Upper lobe of left lung (tissue), 4 donors: ENCODE measurements at regions not wholly inside any gene's neighbourhood (a gene's known extent, or its start where the extent isn't known, plus 50 kb on each side); places are given as distances from the start of the nearest gene placed in this dataset.

Experiments
- EP300 ChIP-seq, 4 donors: sonication (generic); formaldehyde crosslinking; IDR thresholded peaks; one replicate each; pipeline ENCODE4 v1.5.1; 2017; ENCODE audit warnings: antibody characterized with exemption in 4 of 4, control low read depth in 2 of 4
- POLR2A ChIP-seq, 4 donors: fragments of 450-650 bp; IDR thresholded peaks; one replicate each; pipeline ENCODE4 v1.5.1; 2016 to 2017; ENCODE audit warnings: antibody characterized with exemption in 4 of 4, mild to moderate bottlenecking in 2 of 4

DNA sequence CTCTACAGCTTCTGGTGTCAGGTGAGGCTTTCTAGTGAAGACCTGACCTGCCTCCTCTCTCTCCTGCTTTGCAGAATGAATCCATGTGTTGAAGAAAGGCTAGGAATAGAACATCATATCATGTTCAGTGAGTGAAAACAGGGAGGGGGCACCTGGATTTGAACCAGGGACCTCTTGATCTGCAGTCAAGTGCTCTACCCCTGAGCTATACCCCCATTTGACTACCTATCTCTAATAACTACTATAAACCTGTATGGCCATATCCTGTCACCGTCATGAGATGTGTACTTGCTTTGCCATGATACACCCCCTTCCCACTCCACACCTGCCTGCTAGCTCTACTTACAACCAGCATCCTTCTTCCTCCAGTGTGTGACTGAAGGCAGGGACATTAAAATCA, 91.3 kb upstream of the ZNF746 start:
- TF ChIP-seq EP300 (IDR thresholded peaks at IDR 0.05) (no peak), POLR2A (IDR thresholded peaks at IDR 0.05) (no peak)
